ENCODE measurements at regions not wholly inside any gene's neighbourhood (a gene's known extent, or its start where the extent isn't known, plus 50 kb on each side); places are given as distances from the start of the nearest gene placed in this dataset.

DNA sequence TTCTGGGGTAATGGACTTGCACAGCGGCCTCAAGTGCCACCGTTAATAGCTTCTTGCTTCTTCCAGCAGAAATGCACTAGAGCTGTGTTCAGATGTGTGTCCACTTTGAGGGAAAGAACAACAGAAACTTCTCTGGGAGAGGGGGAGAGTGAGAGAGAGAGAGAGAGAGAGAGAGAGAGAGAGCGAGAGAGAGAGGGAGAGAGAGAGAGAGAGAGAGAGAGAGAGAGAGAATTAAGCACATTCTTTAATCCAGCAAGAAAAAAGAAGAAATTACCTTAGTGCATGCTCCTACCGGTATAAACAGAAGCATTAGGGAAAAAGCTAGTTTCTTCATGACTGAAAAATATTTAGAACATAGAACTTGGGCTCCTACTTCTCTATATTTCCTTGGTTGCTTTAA is 418.8 kb downstream of the MAN2A1 start:
- DNase-seq (ENCODE audit: low read depth) = no peak
- TF ChIP-seq, protein P1, sequence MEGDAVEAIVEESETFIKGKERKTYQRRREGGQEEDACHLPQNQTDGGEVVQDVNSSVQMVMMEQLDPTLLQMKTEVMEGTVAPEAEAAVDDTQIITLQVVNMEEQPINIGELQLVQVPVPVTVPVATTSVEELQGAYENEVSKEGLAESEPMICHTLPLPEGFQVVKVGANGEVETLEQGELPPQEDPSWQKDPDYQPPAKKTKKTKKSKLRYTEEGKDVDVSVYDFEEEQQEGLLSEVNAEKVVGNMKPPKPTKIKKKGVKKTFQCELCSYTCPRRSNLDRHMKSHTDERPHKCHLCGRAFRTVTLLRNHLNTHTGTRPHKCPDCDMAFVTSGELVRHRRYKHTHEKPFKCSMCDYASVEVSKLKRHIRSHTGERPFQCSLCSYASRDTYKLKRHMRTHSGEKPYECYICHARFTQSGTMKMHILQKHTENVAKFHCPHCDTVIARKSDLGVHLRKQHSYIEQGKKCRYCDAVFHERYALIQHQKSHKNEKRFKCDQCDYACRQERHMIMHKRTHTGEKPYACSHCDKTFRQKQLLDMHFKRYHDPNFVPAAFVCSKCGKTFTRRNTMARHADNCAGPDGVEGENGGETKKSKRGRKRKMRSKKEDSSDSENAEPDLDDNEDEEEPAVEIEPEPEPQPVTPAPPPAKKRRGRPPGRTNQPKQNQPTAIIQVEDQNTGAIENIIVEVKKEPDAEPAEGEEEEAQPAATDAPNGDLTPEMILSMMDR (IDR thresholded peaks at IDR 0.05; ENCODE audit: low read depth, low read length, missing control alignments) = no peak
- no peak overlapping the region for H3K4me3 ChIP-seq (ENCODE audit: low read depth, low read length)
- in situ Hi-C loops (cut with HindIII; ENCODE audit: low sequenced_read_pairs) = no loop called here

DNA sequence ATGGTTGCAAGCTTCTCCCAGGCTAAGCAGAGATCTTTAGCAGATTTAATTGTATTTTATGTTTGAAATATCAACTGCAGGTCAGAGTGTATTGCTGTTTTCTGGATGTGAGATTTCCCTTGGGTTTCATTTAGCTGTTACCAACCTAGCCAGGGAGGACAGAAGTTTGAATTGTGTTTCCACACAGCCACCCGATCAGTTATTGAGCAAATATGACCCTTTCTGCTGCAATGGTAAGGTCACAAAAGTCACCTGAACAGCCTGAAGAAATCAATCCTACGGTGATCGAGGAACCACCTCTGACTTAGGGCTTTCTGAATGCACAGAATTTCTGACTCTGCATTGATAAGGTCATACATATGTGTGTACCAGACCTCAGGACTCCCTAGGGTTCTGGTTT is 419.9 kb downstream of the MAN2A1 start:
- no peak for DNase-seq (ENCODE audit: low read depth)
- no peak overlapping the region for H3K4me3 ChIP-seq (ENCODE audit: low read depth, low read length)
- TF ChIP-seq, protein P1 (IDR thresholded peaks at IDR 0.05; ENCODE audit: low read depth, low read length, missing control alignments) = no peak
- in situ Hi-C loops (cut with HindIII; ENCODE audit: low sequenced_read_pairs) = no loop called here

DNA sequence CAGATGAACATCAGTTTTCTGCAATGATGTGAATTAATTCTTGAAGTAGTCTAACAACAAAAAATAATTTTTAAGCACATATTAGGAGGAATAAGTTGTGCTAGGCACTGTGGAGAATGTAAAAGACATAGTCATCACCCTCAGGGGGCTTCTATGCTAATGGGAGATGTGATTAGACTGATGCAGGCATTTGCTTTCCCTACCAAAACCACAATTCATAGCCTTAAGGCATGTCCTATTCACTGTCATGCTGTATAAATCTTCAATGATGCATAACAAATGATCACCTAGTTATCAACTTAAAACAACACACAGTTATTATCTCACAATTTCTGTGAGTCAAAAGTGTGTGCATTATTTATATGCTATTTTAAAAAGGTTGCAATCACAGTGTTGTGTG is 422.6 kb downstream of the MAN2A1 start:
- no peak overlapping the region for H3K4me3 ChIP-seq (ENCODE audit: low read depth, low read length)
- in situ Hi-C loops (cut with HindIII; ENCODE audit: low sequenced_read_pairs) = no loop called here
- TF ChIP-seq, protein P1 (IDR thresholded peaks at IDR 0.05; ENCODE audit: low read depth, low read length, missing control alignments) = no peak
- DNase-seq (ENCODE audit: low read depth) = no peak

DNA sequence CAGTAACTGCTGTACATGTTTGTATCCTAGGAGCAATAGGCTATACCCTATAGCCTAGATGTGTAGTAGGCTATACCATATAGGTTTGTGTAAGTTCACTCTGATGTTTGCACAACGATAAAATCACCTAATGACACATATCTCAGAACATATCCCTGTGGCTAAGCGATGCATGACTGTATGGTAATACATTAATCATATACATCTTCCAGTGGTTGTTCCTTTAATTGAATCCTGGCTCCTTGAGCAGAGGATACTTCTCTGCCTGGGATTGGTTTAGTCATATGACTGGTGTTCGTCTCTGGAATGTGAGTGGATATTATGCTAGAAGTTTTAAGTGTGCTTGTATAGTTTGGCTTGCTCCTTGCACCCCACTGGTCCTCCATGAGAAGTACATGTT is 425.8 kb downstream of the MAN2A1 start:
- no peak for DNase-seq (ENCODE audit: low read depth)
- TF ChIP-seq, protein P1 (IDR thresholded peaks at IDR 0.05; ENCODE audit: low read depth, low read length, missing control alignments) = no peak
- no peak overlapping the region for H3K4me3 ChIP-seq (ENCODE audit: low read depth, low read length)
- in situ Hi-C loops (cut with HindIII; ENCODE audit: low sequenced_read_pairs) = no loop called here

DNA sequence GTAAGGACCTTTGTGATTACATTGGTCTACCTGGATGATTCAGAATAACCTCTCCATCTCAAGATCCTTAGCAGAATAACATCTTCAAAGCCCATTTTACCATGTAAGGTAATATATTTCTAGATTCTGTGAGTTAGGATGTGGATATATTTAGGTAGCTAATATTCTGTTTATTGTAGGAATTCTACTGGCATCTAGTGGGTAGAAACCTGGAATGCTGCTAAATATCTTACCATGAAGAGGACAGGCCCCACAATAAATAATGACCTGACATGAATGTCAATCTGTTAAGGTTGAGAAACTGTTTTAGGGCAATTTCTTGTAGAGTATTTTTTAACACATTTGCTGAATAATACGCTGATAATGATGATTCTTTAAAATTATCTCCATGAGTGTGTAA is 426.8 kb downstream of the MAN2A1 start:
- in situ Hi-C loops (cut with HindIII; ENCODE audit: low sequenced_read_pairs) = no loop called here
- TF ChIP-seq, protein P1 (IDR thresholded peaks at IDR 0.05; ENCODE audit: low read depth, low read length, missing control alignments) = no peak
- H3K4me3 ChIP-seq (ENCODE audit: low read depth, low read length) = no peak overlapping the region
- no peak for DNase-seq (ENCODE audit: low read depth)

DNA sequence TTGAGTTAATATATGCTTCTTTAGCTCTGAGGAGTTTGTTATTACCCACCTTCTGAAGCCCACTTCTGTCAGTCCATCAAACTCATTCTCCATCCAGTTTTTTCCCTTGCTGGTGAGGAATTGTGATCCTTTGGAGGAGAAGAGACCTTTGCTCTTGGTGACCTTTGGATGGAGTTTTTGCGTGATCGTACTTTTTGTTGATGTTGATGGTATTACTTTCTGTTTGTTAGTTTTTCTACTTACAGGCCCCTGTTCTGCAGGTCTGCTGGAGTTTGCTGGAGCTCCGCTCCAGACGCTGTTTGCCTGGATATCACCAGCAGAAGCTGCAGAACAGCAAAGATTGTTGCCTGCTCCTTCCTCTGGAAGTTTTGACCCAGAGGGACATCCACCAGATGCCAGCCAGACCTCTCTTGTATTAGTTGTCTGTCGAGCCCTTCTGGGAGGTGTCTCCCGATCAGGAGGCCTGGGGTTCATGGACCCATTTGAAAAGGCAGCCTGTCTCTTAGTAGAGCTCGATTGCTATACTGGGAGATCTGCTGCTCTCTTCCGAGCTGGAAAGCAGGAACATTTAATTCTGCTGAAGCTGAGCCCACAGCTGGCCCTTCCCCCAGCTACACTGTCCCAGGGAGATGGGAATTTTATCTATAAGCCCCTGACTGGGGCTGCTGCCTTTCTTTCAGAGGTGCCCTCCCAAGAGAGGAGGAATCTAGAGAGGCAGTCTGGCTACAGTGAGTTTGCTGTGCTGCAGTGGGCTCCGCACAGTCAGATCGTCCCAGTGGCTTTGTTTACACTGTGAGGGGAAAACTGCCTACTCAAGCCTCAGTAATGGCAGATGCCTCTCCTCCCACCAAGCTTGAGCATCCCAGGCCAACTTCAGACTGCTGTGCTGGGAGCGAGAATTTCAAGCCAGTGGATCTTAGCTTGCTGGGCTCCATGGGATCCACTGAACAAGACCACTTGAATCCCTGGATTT is 445.5 kb downstream of the MAN2A1 start:
- no peak for DNase-seq (ENCODE audit: low read depth)
- H3K4me3 ChIP-seq (ENCODE audit: low read depth, low read length) = no peak overlapping the region
- TF ChIP-seq, protein P1 (IDR thresholded peaks at IDR 0.05; ENCODE audit: low read depth, low read length, missing control alignments) = no peak
- in situ Hi-C loops (cut with HindIII; ENCODE audit: low sequenced_read_pairs) = no loop called here

Measured in astrocyte of the cerebellum (primary cell).